IMR-90 (cell line): ENCODE measurements at regions not wholly inside any gene's neighbourhood (a gene's known extent, or its start where the extent isn't known, plus 50 kb on each side); places are given as distances from the start of the nearest gene placed in this dataset.

Experiments
- ATAC-seq: fragments of 200-7000 bp; cut with Tn5 transposase; 2 replicates; pipeline ENCODE4 v1.9.1; 2020; ENCODE audit warnings: low read depth, mild to moderate bottlenecking, moderate library complexity
- BruUV-seq: library from RNA; stranded (reverse); fragments of 400-500 nt; replicated peaks from 2 replicates; lab custom pipeline; 2021; lab: Mats Ljungman, UMichigan
- CTCF ChIA-PET: fragments of 300-600 bp; formaldehyde crosslinking; extraction: SDS; loops from one replicate; lab custom pipeline; 2021; ENCODE audit warnings: antibody characterized with exemption; lab: Yijun Ruan, JAX
- POLR2A ChIA-PET: fragments of 300-600 bp; sonication (Branson Sonifier 250); formaldehyde crosslinking; loops from one replicate; lab custom pipeline; 2022; ENCODE audit warnings: antibody characterized with exemption; ENCODE audit not compliant: unreplicated experiment; lab: Charles Lee
- DNase-seq: peaks from one replicate; pipeline ENCODE4 v3.0.0; 2013
- H2AFZ ChIP-seq: replicated peaks from 2 replicates; pipeline ENCODE3; 2013; ENCODE audit warnings: low read length, mild to moderate bottlenecking; ENCODE audit not compliant: poor library complexity
- H2AK5ac ChIP-seq: 2 replicates; pipeline ENCODE4 v1.6.1; 2013; ENCODE audit warnings: low read depth, low read length, inconsistent platforms
- H2AK9ac ChIP-seq: replicated peaks from 2 replicates; pipeline ENCODE3; 2013; ENCODE audit warnings: mild to moderate bottlenecking, low read depth, low read length, moderate library complexity; ENCODE audit not compliant: poor library complexity
- H2BK120ac ChIP-seq: 2 replicates; pipeline ENCODE4 v1.6.1; 2013; ENCODE audit warnings: low read depth, low read length, inconsistent platforms
- H2BK15ac ChIP-seq: 3 replicates; pipeline ENCODE4 v1.6.1; 2013; ENCODE audit warnings: low read depth, low read length, inconsistent platforms
- H2BK20ac ChIP-seq: 2 replicates; pipeline ENCODE4 v1.6.1; 2013; ENCODE audit warnings: low read depth, mild to moderate bottlenecking, inconsistent platforms, low read length, moderate library complexity
- H2BK5ac ChIP-seq: 2 replicates; pipeline ENCODE4 v1.6.1; 2013; ENCODE audit warnings: mild to moderate bottlenecking, low read depth, low read length, inconsistent platforms; ENCODE audit not compliant: poor library complexity, severe bottlenecking
- H3K14ac ChIP-seq: replicated peaks from 2 replicates; pipeline ENCODE4 v1.6.1; 2013; ENCODE audit warnings: low read depth, low read length, inconsistent platforms
- H3K18ac ChIP-seq: 2 replicates; pipeline ENCODE4 v1.6.1; 2013; ENCODE audit warnings: low read depth, low read length, control low read depth
- H3K23ac ChIP-seq: 2 replicates; pipeline ENCODE4 v1.6.1; 2013; ENCODE audit warnings: low read depth, low read length, inconsistent platforms
- H3K27ac ChIP-seq: 2 replicates; pipeline ENCODE4 v1.5.1; 2013; ENCODE audit warnings: mild to moderate bottlenecking, control low read depth, low read length; ENCODE audit not compliant: insufficient read depth
- H3K27me3 ChIP-seq: 2 replicates; pipeline ENCODE4 v1.6.1; 2013; ENCODE audit warnings: low read length; ENCODE audit not compliant: control insufficient read depth, insufficient read depth
- H3K36me3 ChIP-seq: 2 replicates; pipeline ENCODE4 v1.6.1; 2013; ENCODE audit warnings: low read length, mixed read lengths; ENCODE audit not compliant: control insufficient read depth, insufficient read depth
- H3K4ac ChIP-seq: 2 replicates; pipeline ENCODE4 v1.6.1; 2013; ENCODE audit warnings: low read depth, low read length, inconsistent platforms
- H3K4me1 ChIP-seq: 2 replicates; pipeline ENCODE4 v1.6.1; 2013; ENCODE audit warnings: low read length, mixed read lengths; ENCODE audit not compliant: control insufficient read depth, insufficient read depth
- H3K4me2 ChIP-seq: 2 replicates; pipeline ENCODE4 v1.6.1; 2013; ENCODE audit warnings: low read depth, mild to moderate bottlenecking, control low read depth, low read length, moderate library complexity
- H3K4me3 ChIP-seq: 2 replicates; pipeline ENCODE4 v1.5.1; 2013; ENCODE audit warnings: low read depth, mild to moderate bottlenecking, control low read depth, low read length, moderate library complexity; ENCODE audit not compliant: insufficient read depth
- H3K56ac ChIP-seq: 2 replicates; pipeline ENCODE4 v1.6.1; 2013; ENCODE audit warnings: low read length, inconsistent platforms; ENCODE audit not compliant: insufficient read depth; ENCODE audit errors: extremely low read depth
- H3K79me1 ChIP-seq, 2 experiments: 2 replicates each; pipeline ENCODE4 v1.6.1; 2013; ENCODE audit warnings: low read length in 2 of 2, inconsistent platforms in 1 of 2, low read depth in 1 of 2
- H3K9ac ChIP-seq: 2 replicates; pipeline ENCODE4 v1.6.1; 2013; ENCODE audit warnings: low read depth, low read length, control low read depth
- H3K9me1 ChIP-seq: 2 replicates; pipeline ENCODE4 v1.6.1; 2013; ENCODE audit warnings: low read length, inconsistent platforms; ENCODE audit not compliant: insufficient read depth
- H3K9me3 ChIP-seq: 2 replicates; pipeline ENCODE4 v1.6.1; 2013; ENCODE audit warnings: low read length; ENCODE audit not compliant: control insufficient read depth, insufficient read depth
- H4K20me1 ChIP-seq: 2 replicates; pipeline ENCODE4 v1.6.1; 2013; ENCODE audit warnings: low read length, inconsistent platforms; ENCODE audit not compliant: insufficient read depth
- H4K5ac ChIP-seq: 2 replicates; pipeline ENCODE4 v1.6.1; 2013; ENCODE audit warnings: mild to moderate bottlenecking, low read depth, low read length, control low read depth
- H4K8ac ChIP-seq, 2 experiments: 2 replicates each; pipeline ENCODE4 v1.6.1; 2013; ENCODE audit warnings: low read depth in 2 of 2, low read length in 2 of 2, control low read depth in 1 of 2, inconsistent platforms in 1 of 2
- H4K91ac ChIP-seq: 2 replicates; pipeline ENCODE4 v1.6.1; 2013; ENCODE audit warnings: low read depth, low read length, inconsistent platforms; ENCODE audit not compliant: insufficient read depth
- BHLHE40 ChIP-seq: fragments of 150-350 bp; IDR thresholded peaks from 2 replicates; pipeline ENCODE4 v1.6.1; 2016; ENCODE audit warnings: mild to moderate bottlenecking, low read depth, low read length
- CEBPB ChIP-seq: IDR thresholded peaks from 2 replicates; pipeline ENCODE4 v1.6.1; 2012; ENCODE audit warnings: low read depth, low read length, improper control_type of control experiment
- CTCF ChIP-seq: conservative IDR thresholded peaks from 2 replicates; pipeline ENCODE4 v1.5.1; 2012; ENCODE audit warnings: mild to moderate bottlenecking, low read depth, low read length, improper control_type of control experiment
- ELK1 ChIP-seq: fragments of 150-350 bp; IDR thresholded peaks from 2 replicates; pipeline ENCODE4 v1.6.1; 2016; ENCODE audit warnings: low read depth, mild to moderate bottlenecking, low read length, moderate library complexity, borderline replicate concordance
- FOS ChIP-seq: fragments of 150-350 bp; IDR thresholded peaks from 2 replicates; pipeline ENCODE4 v1.6.1; 2016; ENCODE audit warnings: low read depth, low read length
- MAZ ChIP-seq: IDR thresholded peaks from 2 replicates; pipeline ENCODE4 v1.6.1; 2012; ENCODE audit warnings: low read depth, mild to moderate bottlenecking, low read length, improper control_type of control experiment, moderate library complexity, borderline replicate concordance
- MXI1 ChIP-seq: IDR thresholded peaks from 2 replicates; pipeline ENCODE4 v1.6.1; 2012; ENCODE audit warnings: low read depth, mild to moderate bottlenecking, low read length, moderate library complexity, borderline replicate concordance
- POLR2A ChIP-seq: IDR thresholded peaks from 2 replicates; pipeline ENCODE4 v1.6.1; 2012; ENCODE audit warnings: mild to moderate bottlenecking, low read depth, low read length
- RAD21 ChIP-seq: IDR thresholded peaks from 2 replicates; pipeline ENCODE4 v1.6.1; 2012; ENCODE audit warnings: low read length, improper control_type of control experiment
- RFX5 ChIP-seq: IDR thresholded peaks from 2 replicates; pipeline ENCODE4 v1.8.0; 2012; ENCODE audit warnings: low read depth, mild to moderate bottlenecking, low read length, moderate library complexity
- WGBS, 2 experiments: methylation state at CpG; one replicate each; pipeline versions ENCODE4 v1.1.5 to v1.1.7; 2013; ENCODE audit warnings: missing lambda C conversion rate in 2 of 2; ENCODE audit not compliant: insufficient read length in 1 of 2; ENCODE audit errors: extremely low coverage in 2 of 2; 5-methylcytosine and 5-hydroxymethylcytosine counted together
- dilution Hi-C: fragments of 300-500 bp; cut with HindIII; formaldehyde crosslinking; loops from one replicate; pipeline ENCODE4 v1.14.3; 2018; ENCODE audit warnings: low sequenced_read_pairs; ENCODE audit not compliant: unreplicated experiment
- in situ Hi-C: fragments of 300-500 bp; cut with MboI; formaldehyde crosslinking; loops from 3 replicates; pipeline ENCODE4 v1.14.3; 2019; ENCODE audit warnings: low sequenced_read_pairs, inconsistent platforms, mixed read lengths
- intact Hi-C: fragments of 100-400 bp; cut with micrococcal nuclease; formaldehyde crosslinking; loops from 2 replicates; pipeline ENCODE4 v1.10.0; 2022
- TF ChIP-seq, protein P1 (sequence below): fragments of 150-350 bp; IDR thresholded peaks from 2 replicates; pipeline ENCODE4 v1.6.1; 2017; ENCODE audit warnings: mild to moderate bottlenecking, antibody characterized with exemption, low read length, low read depth

DNA sequence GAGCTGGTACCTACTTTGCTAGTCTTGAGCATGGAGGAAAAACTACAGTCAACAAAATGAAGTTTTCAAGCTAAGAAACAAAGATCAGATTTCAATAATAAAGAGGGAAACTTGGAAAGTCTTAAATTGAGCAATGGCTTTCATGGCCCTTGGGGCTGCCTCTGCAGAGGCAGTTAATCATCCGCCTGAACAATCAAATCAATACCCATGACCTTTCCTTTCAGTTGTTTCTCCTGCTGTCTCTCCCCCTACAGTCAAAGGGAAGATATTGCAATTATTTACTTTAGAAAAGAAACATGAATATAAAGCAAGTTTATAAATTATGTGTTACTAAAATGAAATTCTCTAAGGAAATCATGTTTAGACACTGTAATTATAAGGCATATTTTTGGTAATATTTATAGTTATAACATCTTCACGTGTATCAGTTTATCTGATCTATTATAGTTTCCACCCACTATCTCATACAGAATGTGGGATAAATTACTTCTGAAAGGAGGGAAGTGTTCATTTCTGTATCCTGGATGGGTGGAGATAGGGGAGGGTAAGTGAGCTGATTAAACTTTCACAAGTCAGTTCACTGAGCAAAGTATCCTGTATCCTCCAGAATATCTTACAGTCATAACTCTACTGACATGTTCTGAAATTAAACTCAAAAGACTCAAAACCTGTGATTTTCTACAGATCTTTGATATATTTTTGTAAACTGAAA is 72.4 kb upstream of the TSC22D1 start:
- H3K14ac ChIP-seq = no peak overlapping the region
- H4K91ac ChIP-seq = no peak overlapping the region
- dilution Hi-C loops = no loop called here
- H2AK5ac ChIP-seq = no peak overlapping the region
- no peak overlapping the region for H3K4ac ChIP-seq
- H4K20me1 ChIP-seq = no peaks in the 10 kb centered on the region
- ChIA-PET POLR2A (no interaction called here), CTCF (interaction anchor here (0.6 to 1.2 kb wide), 3 partner anchors 29 to 189 kb away, joined by 3 to 5 read pairs (median 4); no protein-coding TSS in a partner anchor)
- no peak overlapping the region for H4K5ac ChIP-seq
- H3K9me1 ChIP-seq = no peaks in the 10 kb centered on the region
- H3K9ac ChIP-seq = no peak overlapping the region
- BruUV-seq = no TSS peak
- H3K36me3 ChIP-seq = no peaks in the 10 kb centered on the region
- no peak overlapping the region for H2BK20ac ChIP-seq
- H2BK120ac ChIP-seq = no peak overlapping the region
- no peak overlapping the region for H3K27ac ChIP-seq
- no CpG with 5 or more reads among the region's 2 CpGs for WGBS, 2 experiments
- H2AK9ac ChIP-seq = no peak overlapping the region
- intact Hi-C loops = no loop called here
- no peaks in the 10 kb centered on the region for H3K79me1 ChIP-seq
- no peak for TF ChIP-seq CEBPB
- TF ChIP-seq MAZ = no peak
- no peak for TF ChIP-seq FOS
- TF ChIP-seq ELK1 = no peak
- 0 out of 2 replicates have a peak, but pooled peaks have one; percentile 21 for TF ChIP-seq CTCF
- no peak for TF ChIP-seq POLR2A
- no peak for TF ChIP-seq MXI1
- no peak for TF ChIP-seq BHLHE40
- TF ChIP-seq RFX5 = no peak
- 0 out of 2 replicates have a peak, but pooled peaks have one; percentile 9 for TF ChIP-seq RAD21
- TF ChIP-seq, protein P1, sequence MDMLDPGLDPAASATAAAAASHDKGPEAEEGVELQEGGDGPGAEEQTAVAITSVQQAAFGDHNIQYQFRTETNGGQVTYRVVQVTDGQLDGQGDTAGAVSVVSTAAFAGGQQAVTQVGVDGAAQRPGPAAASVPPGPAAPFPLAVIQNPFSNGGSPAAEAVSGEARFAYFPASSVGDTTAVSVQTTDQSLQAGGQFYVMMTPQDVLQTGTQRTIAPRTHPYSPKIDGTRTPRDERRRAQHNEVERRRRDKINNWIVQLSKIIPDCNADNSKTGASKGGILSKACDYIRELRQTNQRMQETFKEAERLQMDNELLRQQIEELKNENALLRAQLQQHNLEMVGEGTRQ = no peak
- peaks cover 7% of the 10 kb centered on the region for H3K4me1 ChIP-seq
- H2BK5ac ChIP-seq = no peak overlapping the region
- DNase-seq (no peak), ATAC-seq (no peak)
- H3K27me3 ChIP-seq = no peaks in the 10 kb centered on the region
- H2BK15ac ChIP-seq = no peak overlapping the region
- no peaks in the 10 kb centered on the region for H3K9me3 ChIP-seq
- H2AFZ ChIP-seq = no peak overlapping the region
- H3K23ac ChIP-seq = no peak overlapping the region
- H3K56ac ChIP-seq = no peak overlapping the region
- H3K4me2 ChIP-seq = no peak overlapping the region
- H4K8ac ChIP-seq = no peak overlapping the region
- H3K18ac ChIP-seq = no peak overlapping the region
- in situ Hi-C loops = no loop called here
- no peak overlapping the region for H3K4me3 ChIP-seq
